Activated CD8-positive, alpha-beta T cell treated with anti-CD3 and anti-CD28 coated beads for 36 hours (primary cell): ENCODE measurements at regions not wholly inside any gene's neighbourhood (a gene's known extent, or its start where the extent isn't known, plus 50 kb on each side); places are given as distances from the start of the nearest gene placed in this dataset.

Experiments
- ATAC-seq: fragments of 200-7000 bp; cut with Tn5 transposase; one replicate; pipeline ENCODE4 v1.10.0; 2021; ENCODE audit warnings: mild to moderate bottlenecking, moderate library complexity
- CTCF ChIA-PET: fragments of 350-600 bp; sonication (Branson Sonifier 250); formaldehyde crosslinking; loops from one replicate; lab custom pipeline; 2021; ENCODE audit warnings: antibody characterized with exemption; lab: Charles Lee
- POLR2A ChIA-PET: fragments of 350-600 bp; sonication (Branson Sonifier 250); formaldehyde crosslinking; loops from one replicate; lab custom pipeline; 2021; ENCODE audit warnings: antibody characterized with exemption; lab: Charles Lee
- DNase-seq: peaks from one replicate; pipeline ENCODE4 v3.0.0-alpha.2; 2020
- H3K27ac Mint-ChIP-seq: one replicate; pipeline ENCODE4 v1.8.0; 2021; ENCODE audit warnings: mild to moderate bottlenecking, mixed read lengths
- H3K27me3 Mint-ChIP-seq: one replicate; pipeline ENCODE4 v1.8.0; 2021; ENCODE audit warnings: mixed read lengths
- H3K36me3 Mint-ChIP-seq: one replicate; pipeline ENCODE4 v1.8.0; 2021; ENCODE audit warnings: low read depth, mixed read lengths
- H3K4me1 Mint-ChIP-seq: one replicate; pipeline ENCODE4 v1.8.0; 2021; ENCODE audit warnings: low read depth, mixed read lengths
- H3K4me3 Mint-ChIP-seq: one replicate; pipeline ENCODE4 v1.8.0; 2021; ENCODE audit warnings: mild to moderate bottlenecking, moderate library complexity, mixed read lengths
- H3K9me3 Mint-ChIP-seq: one replicate; pipeline ENCODE4 v1.8.0; 2021; ENCODE audit warnings: mixed read lengths
- CTCF ChIP-seq: fragments of 200-600 bp; IDR thresholded peaks from one replicate; pipeline ENCODE4 v1.8.0; 2022; ENCODE audit warnings: antibody characterized with exemption, mild to moderate bottlenecking
- intact Hi-C: fragments of 100-400 bp; cut with micrococcal nuclease; formaldehyde crosslinking; loops from one replicate; pipeline ENCODE4 v1.10.0; 2022

GRCh38 chr6:41442800-41443501 lies 103.2 kb upstream of the FOXP4 start:
- H3K27me3 Mint-ChIP-seq = peaks cover 8% of the 10 kb centered on the region

GRCh38 chr6:41443616-41444525 lies 102.3 kb upstream of the FOXP4 start:
- peaks cover 10% of the 10 kb centered on the region for H3K27me3 Mint-ChIP-seq

More at GRCh38 chr6:41442800-41443501, 103.2 kb upstream of the FOXP4 start:
- DNase-seq = peak; percentile 32
- H3K36me3 Mint-ChIP-seq = no peaks in the 10 kb centered on the region
- intact Hi-C loops = no loop called here
- ATAC-seq = no peak
- POLR2A ChIA-PET = interaction anchor here (0.6 kb wide), 1 partner anchor 265 kb away, joined by 3 read pairs; no protein-coding TSS in a partner anchor
- peaks cover 36% of the 10 kb centered on the region for H3K4me1 Mint-ChIP-seq
- H3K27ac Mint-ChIP-seq = peak overlapping the region; percentile 17
- H3K4me3 Mint-ChIP-seq = no peak overlapping the region
- no peaks in the 10 kb centered on the region for H3K9me3 Mint-ChIP-seq
- TF ChIP-seq CTCF = peak; percentile 76
- CTCF ChIA-PET = interaction anchor here (0.6 to 2.1 kb wide), 3 partner anchors 11 to 18 kb away, joined by 3 to 11 read pairs (median 5); no protein-coding TSS in a partner anchor

GRCh38 chr6:41445261-41445660 lies 100.9 kb upstream of the FOXP4 start:
- ChIA-PET POLR2A (no interaction called here), CTCF (interaction anchor here (1.3 kb wide), 1 partner anchor 21 kb away, joined by 5 read pairs; no protein-coding TSS in a partner anchor)
- intact Hi-C loops = no loop called here
- Mint-ChIP-seq H3K27ac (no peak overlapping the region), H3K9me3 (no peaks in the 10 kb centered on the region), H3K27me3 (peaks cover 10% of the 10 kb centered on the region), H3K36me3 (no peaks in the 10 kb centered on the region), H3K4me1 (peaks cover 25% of the 10 kb centered on the region), H3K4me3 (no peak overlapping the region)
- no peak for TF ChIP-seq CTCF
- DNase-seq = no peak
- no peak for ATAC-seq

More at GRCh38 chr6:41443616-41444525, 102.3 kb upstream of the FOXP4 start:
- no peaks in the 10 kb centered on the region for H3K36me3 Mint-ChIP-seq
- no peak overlapping the region for H3K27ac Mint-ChIP-seq
- intact Hi-C loops = no loop called here
- no peak overlapping the region for H3K4me3 Mint-ChIP-seq
- ChIA-PET POLR2A (no interaction called here), CTCF (interaction anchor here (1.3 to 2.1 kb wide), 3 partner anchors 12 to 19 kb away, joined by 5 to 11 read pairs (median 5); no protein-coding TSS in a partner anchor)
- H3K9me3 Mint-ChIP-seq = no peaks in the 10 kb centered on the region
- no peak for DNase-seq
- peaks cover 36% of the 10 kb centered on the region for H3K4me1 Mint-ChIP-seq
- no peak for ATAC-seq
- TF ChIP-seq CTCF = no peak

GRCh38 chr6:41446132-41446531 lies 100.0 kb upstream of the FOXP4 start:
- Mint-ChIP-seq H3K27ac (no peak overlapping the region), H3K36me3 (no peaks in the 10 kb centered on the region), H3K27me3 (peaks cover 10% of the 10 kb centered on the region), H3K4me3 (no peak overlapping the region), H3K4me1 (peaks cover 16% of the 10 kb centered on the region), H3K9me3 (no peaks in the 10 kb centered on the region)
- no peak for ATAC-seq
- intact Hi-C loops = no loop called here
- DNase-seq = no peak
- CTCF ChIA-PET = no interaction called here
- no peak for TF ChIP-seq CTCF
- POLR2A ChIA-PET = interaction anchor here (0.7 kb wide), 1 partner anchor 323 kb away, joined by 3 read pairs; no protein-coding TSS in a partner anchor
